Natural killer cell (primary cell): ENCODE measurements at regions not wholly inside any gene's neighbourhood (a gene's known extent, or its start where the extent isn't known, plus 50 kb on each side); places are given as distances from the start of the nearest gene placed in this dataset.

ENCODE experiments used
- ATAC-seq, 3 donors: fragments of 150-1000 bp in 2 of 3; fragments of 200-7000 bp in 1 of 3; cut with Tn5 transposase; 1 replicate in 1 of 3; 2 replicates in 2 of 3; pipeline ENCODE4 v1.10.0; 2021; ENCODE audit warnings: mild to moderate bottlenecking in 2 of 3, moderate library complexity in 2 of 3
- DNase-seq, 2 donors: peaks; one replicate each; pipeline versions ENCODE4 v3.0.0 to v3.0.0-alpha.2; 2013 to 2021; ENCODE audit warnings: mixed read lengths in 1 of 2
- H3K27ac ChIP-seq: one replicate; pipeline ENCODE4 v1.5.1; 2013; ENCODE audit warnings: mild to moderate bottlenecking, low read length
- H3K27me3 ChIP-seq: one replicate; pipeline ENCODE4 v1.6.1; 2013; ENCODE audit warnings: low read length; ENCODE audit not compliant: control insufficient read depth, insufficient read depth
- H3K36me3 ChIP-seq: one replicate; pipeline ENCODE4 v1.6.1; 2013; ENCODE audit warnings: low read length; ENCODE audit not compliant: control insufficient read depth, insufficient read depth
- H3K4me1 ChIP-seq: one replicate; pipeline ENCODE4 v1.6.1; 2013; ENCODE audit warnings: low read length; ENCODE audit not compliant: control insufficient read depth, insufficient read depth
- H3K4me3 ChIP-seq: one replicate; pipeline ENCODE4 v1.5.1; 2013; ENCODE audit warnings: low read length
- H3K9me3 ChIP-seq: one replicate; pipeline ENCODE4 v1.6.1; 2013; ENCODE audit warnings: low read length; ENCODE audit not compliant: control insufficient read depth, insufficient read depth
- H3K27ac Mint-ChIP-seq, 2 donors: one replicate each; pipeline ENCODE4 v1.8.0; 2022; ENCODE audit warnings: mild to moderate bottlenecking in 2 of 2, mixed read lengths in 2 of 2, moderate library complexity in 1 of 2
- H3K27me3 Mint-ChIP-seq, 2 donors: one replicate each; pipeline ENCODE4 v1.8.0; 2022; ENCODE audit warnings: low read depth in 2 of 2, mixed read lengths in 2 of 2
- H3K36me3 Mint-ChIP-seq: one replicate; pipeline ENCODE4 v1.8.0; 2022; ENCODE audit warnings: mixed read lengths
- H3K4me1 Mint-ChIP-seq, 2 donors: one replicate each; pipeline ENCODE4 v1.8.0; 2022; ENCODE audit warnings: mixed read lengths in 2 of 2
- H3K4me3 Mint-ChIP-seq: one replicate; pipeline ENCODE4 v1.8.0; 2022; ENCODE audit warnings: mild to moderate bottlenecking, moderate library complexity, mixed read lengths
- H3K9me3 Mint-ChIP-seq, 2 donors: one replicate each; pipeline ENCODE4 v1.8.0; 2022; ENCODE audit warnings: mixed read lengths in 2 of 2
- CTCF ChIP-seq: fragments of 200-600 bp; IDR thresholded peaks from one replicate; pipeline ENCODE4 v1.8.0; 2022; ENCODE audit warnings: antibody characterized with exemption
- WGBS: methylation state at CpG from one replicate; pipeline ENCODE4 v1.1.7; 2013; ENCODE audit warnings: missing lambda C conversion rate; ENCODE audit not compliant: insufficient coverage; 5-methylcytosine and 5-hydroxymethylcytosine counted together
- intact Hi-C: fragments of 100-400 bp; cut with micrococcal nuclease; formaldehyde crosslinking; loops from one replicate; pipeline ENCODE4 v1.14.2; 2022

GRCh38 chr12:33529810-33530209, 90.2 kb upstream of the SYT10 start:
- intact Hi-C loops, result no loop called here
- WGBS, result 28% methylated on average over 1 of the region's 1 CpG
- DNase-seq, result no peak
- no peak overlapping the region for H3K4me3 ChIP-seq
- TF ChIP-seq CTCF, result no peak
- H3K27me3 ChIP-seq, result no peaks in the 10 kb centered on the region
- no peaks in the 10 kb centered on the region for H3K36me3 Mint-ChIP-seq
- no peaks in the 10 kb centered on the region for H3K27me3 Mint-ChIP-seq
- peaks cover 7 to 8% of the 10 kb centered on the region in 2 donors for H3K9me3 Mint-ChIP-seq
- no peaks in the 10 kb centered on the region for H3K4me1 Mint-ChIP-seq
- no peak for ATAC-seq
- H3K27ac ChIP-seq, result no peak overlapping the region
- no peaks in the 10 kb centered on the region for H3K36me3 ChIP-seq
- no peak overlapping the region for H3K27ac Mint-ChIP-seq
- no peak overlapping the region for H3K4me3 Mint-ChIP-seq
- no peaks in the 10 kb centered on the region for H3K9me3 ChIP-seq
- no peaks in the 10 kb centered on the region for H3K4me1 ChIP-seq

- Mint-ChIP-seq H3K27me3 (no peaks in the 10 kb centered on the region), H3K27ac (no peak overlapping the region), H3K36me3 (no peaks in the 10 kb centered on the region), H3K9me3 (peaks cover 7 to 8% of the 10 kb centered on the region in 2 donors), H3K4me1 (no peaks in the 10 kb centered on the region), H3K4me3 (no peak overlapping the region)
- Histone ChIP-seq H3K9me3 (no peaks in the 10 kb centered on the region), H3K36me3 (no peaks in the 10 kb centered on the region), H3K27ac (no peak overlapping the region), H3K27me3 (no peaks in the 10 kb centered on the region), H3K4me3 (no peak overlapping the region), H3K4me1 (no peaks in the 10 kb centered on the region)
- 95% methylated on average over 8 of the region's 8 CpGs for WGBS
- TF ChIP-seq CTCF, result no peak
- ATAC-seq, result no peak
- DNase-seq, result no peak
- intact Hi-C loops, result no loop called here
These were observed 91.6 kb upstream of the SYT10 start for GRCh38 chr12:33531261-33531660.

- Histone ChIP-seq H3K36me3 (no peaks in the 10 kb centered on the region), H3K4me1 (no peaks in the 10 kb centered on the region), H3K9me3 (no peaks in the 10 kb centered on the region), H3K27ac (no peak overlapping the region), H3K27me3 (no peaks in the 10 kb centered on the region), H3K4me3 (no peak overlapping the region)
- Mint-ChIP-seq H3K27ac (no peak overlapping the region), H3K4me3 (no peak overlapping the region), H3K9me3 (peaks cover 2 to 4% of the 10 kb centered on the region in 2 donors), H3K36me3 (no peaks in the 10 kb centered on the region), H3K4me1 (no peaks in the 10 kb centered on the region), H3K27me3 (no peaks in the 10 kb centered on the region)
- no peak for TF ChIP-seq CTCF
- 88% methylated on average over 1 of the region's 1 CpG for WGBS
- intact Hi-C loops, result no loop called here
- no peak for ATAC-seq
- DNase-seq, result no peak
These were observed 93.9 kb upstream of the SYT10 start for GRCh38 chr12:33533527-33533926.

- no peak overlapping the region for H3K4me3 ChIP-seq
- H3K9me3 ChIP-seq, result no peaks in the 10 kb centered on the region
- no peak for TF ChIP-seq CTCF
- no peak for DNase-seq
- H3K27ac ChIP-seq, result no peak overlapping the region
- Mint-ChIP-seq H3K4me3 (no peak overlapping the region), H3K27me3 (no peaks in the 10 kb centered on the region), H3K36me3 (no peaks in the 10 kb centered on the region), H3K4me1 (no peaks in the 10 kb centered on the region), H3K9me3 (peaks cover 10 to 13% of the 10 kb centered on the region in 2 donors), H3K27ac (no peak overlapping the region)
- H3K27me3 ChIP-seq, result no peaks in the 10 kb centered on the region
- no peak for ATAC-seq
- H3K36me3 ChIP-seq, result no peaks in the 10 kb centered on the region
- no peaks in the 10 kb centered on the region for H3K4me1 ChIP-seq
- WGBS, result 29% methylated on average over 1 of the region's 1 CpG
- intact Hi-C loops, result no loop called here
These were observed 96.8 kb upstream of the SYT10 start for GRCh38 chr12:33536431-33536830.
